Endothelial cell of umbilical vein (primary cell): ENCODE measurements at regions not wholly inside any gene's neighbourhood (a gene's known extent, or its start where the extent isn't known, plus 50 kb on each side); places are given as distances from the start of the nearest gene placed in this dataset.

Experiments
- BruUV-seq: library from RNA; stranded (reverse); fragments of 400-500 nt; replicated peaks from 2 replicates; lab custom pipeline; 2021; lab: Mats Ljungman, UMichigan
- CTCF ChIA-PET: fragments of 300-600, 350-600 bp; sonication (Branson Sonifier 250); formaldehyde crosslinking; loops from one replicate; lab custom pipeline; 2021; ENCODE audit warnings: antibody characterized with exemption, inconsistent platforms; lab: Charles Lee
- POLR2A ChIA-PET: fragments of 300-600, 350-600 bp; sonication (Branson Sonifier 250); formaldehyde crosslinking; loops from one replicate; lab custom pipeline; 2021; ENCODE audit warnings: antibody characterized with exemption, inconsistent platforms; lab: Charles Lee
- DNase-seq: peaks from one replicate; pipeline ENCODE4 v3.0.0-alpha.2; 2011; ENCODE audit warnings: low read depth, low spot score
- FAIRE-seq: peaks from 2 replicates; lab custom pipeline; 2011; peaks lifted over from hg19 to GRCh38; lab: Jason Lieb, UNC
- H2AFZ ChIP-seq: 2 replicates; pipeline ENCODE4 v1.6.0; 2012; ENCODE audit warnings: low read depth, low read length, control low read depth, inconsistent platforms
- H3K27ac ChIP-seq: 2 replicates; pipeline ENCODE4 v1.5.1; 2011; ENCODE audit warnings: low read depth, mild to moderate bottlenecking, control low read depth, low read length, moderate library complexity; ENCODE audit not compliant: insufficient read depth
- H3K27me3 ChIP-seq, 2 experiments: 2 replicates each; pipeline versions ENCODE4 v1.6.0 to v1.6.1; 2011; ENCODE audit warnings: low read length in 2 of 2, mixed read lengths in 1 of 2; ENCODE audit not compliant: control insufficient read depth in 2 of 2, insufficient read depth in 2 of 2
- H3K36me3 ChIP-seq, 2 experiments: 2 replicates in 1 of 2; 3 replicates in 1 of 2; pipeline ENCODE4 v1.5.1; 2011; ENCODE audit warnings: low read length in 2 of 2, mild to moderate bottlenecking in 1 of 2, moderate library complexity in 1 of 2; ENCODE audit not compliant: control insufficient read depth in 2 of 2, insufficient read depth in 2 of 2; ENCODE audit errors: extremely low read depth in 1 of 2
- H3K4me1 ChIP-seq: 3 replicates; pipeline ENCODE4 v1.5.1; 2011; ENCODE audit warnings: mild to moderate bottlenecking, low read length; ENCODE audit not compliant: control insufficient read depth, insufficient read depth; ENCODE audit errors: extremely low read depth
- H3K4me2 ChIP-seq: 2 replicates; pipeline ENCODE4 v1.6.1; 2011; ENCODE audit warnings: low read length, control low read depth, mixed read lengths; ENCODE audit not compliant: insufficient read depth
- H3K4me3 ChIP-seq, 3 experiments: fragments of 200-600 bp in 1 of 3; sonication (generic), shearing (Covaris generic) in 1 of 3; replicated peaks in 1 of 3; 2 replicates each; pipeline ENCODE4 v1.5.1; 2011 to 2016; ENCODE audit warnings: control low read depth in 3 of 3, low read length in 3 of 3, mild to moderate bottlenecking in 2 of 3, inconsistent platforms in 1 of 3, low read depth in 1 of 3, moderate library complexity in 1 of 3; ENCODE audit not compliant: insufficient read depth in 1 of 3
- H3K79me2 ChIP-seq: 2 replicates; pipeline ENCODE4 v1.6.0; 2012; ENCODE audit warnings: low read length, inconsistent platforms; ENCODE audit not compliant: control insufficient read depth, insufficient read depth
- H3K9ac ChIP-seq: replicated peaks from 2 replicates; pipeline ENCODE3; 2011; ENCODE audit warnings: low read length, control low read depth; ENCODE audit not compliant: insufficient read depth; ENCODE audit errors: extremely low read depth
- H3K9me1 ChIP-seq: replicated peaks from 3 replicates; pipeline ENCODE4 v1.6.0; 2011; ENCODE audit warnings: mild to moderate bottlenecking, low read length; ENCODE audit not compliant: control insufficient read depth, insufficient read depth; ENCODE audit errors: extremely low read depth
- H3K9me3 ChIP-seq: replicated peaks from 2 replicates; pipeline ENCODE4 v1.5.1; 2012; ENCODE audit warnings: low read length, inconsistent platforms; ENCODE audit not compliant: control insufficient read depth, insufficient read depth
- H4K20me1 ChIP-seq: replicated peaks from 2 replicates; pipeline ENCODE3; 2011; ENCODE audit warnings: mild to moderate bottlenecking, low read length; ENCODE audit not compliant: control insufficient read depth, insufficient read depth; ENCODE audit errors: extremely low read depth
- CTCF ChIP-seq, 2 donors: IDR thresholded peaks; 1 replicate in 1 of 2; 2 replicates in 1 of 2; pipeline ENCODE4 v1.5.1; 2011; ENCODE audit warnings: low read length in 2 of 2, mild to moderate bottlenecking in 2 of 2, moderate library complexity in 2 of 2, control low read depth in 1 of 2, inconsistent platforms in 1 of 2, low read depth in 1 of 2; ENCODE audit not compliant: insufficient read depth in 1 of 2; ENCODE audit errors: extremely low read depth in 1 of 2
- EZH2 ChIP-seq: IDR thresholded peaks from 2 replicates; pipeline ENCODE4 v1.6.1; 2012; ENCODE audit warnings: borderline replicate concordance, low read depth, mild to moderate bottlenecking, moderate library complexity, low read length, inconsistent platforms; ENCODE audit not compliant: severe bottlenecking
- FOS ChIP-seq: IDR thresholded peaks from 2 replicates; pipeline ENCODE4 v1.6.1; 2011; ENCODE audit warnings: mild to moderate bottlenecking, low read length, moderate library complexity, borderline replicate concordance; ENCODE audit not compliant: insufficient read depth
- GATA2 ChIP-seq: IDR thresholded peaks from 2 replicates; pipeline ENCODE4 v1.7.0; 2011; ENCODE audit warnings: low read depth, mild to moderate bottlenecking, moderate library complexity, mixed read lengths, low read length; ENCODE audit not compliant: insufficient read length, insufficient read depth
- JUN ChIP-seq: IDR thresholded peaks from 2 replicates; pipeline ENCODE4 v1.6.1; 2011; ENCODE audit warnings: borderline replicate concordance, low read depth; ENCODE audit not compliant: insufficient read length, insufficient read depth
- MYC ChIP-seq: IDR thresholded peaks from one replicate; pipeline ENCODE4 v1.6.1; 2011; ENCODE audit warnings: mild to moderate bottlenecking, low read depth, low read length
- POLR2A ChIP-seq: IDR thresholded peaks from 2 replicates; pipeline ENCODE4 v1.6.1; 2012; ENCODE audit warnings: low read depth, mild to moderate bottlenecking, control low read depth, low read length
- POLR2AphosphoS5 ChIP-seq: IDR thresholded peaks from 2 replicates; pipeline ENCODE4 v1.6.1; 2012; ENCODE audit warnings: low read depth, mild to moderate bottlenecking, control low read depth, low read length, moderate library complexity; ENCODE audit not compliant: insufficient read depth
- dilution Hi-C: fragments of 300-500 bp; cut with MboI; formaldehyde crosslinking; loops from one replicate; pipeline ENCODE4 v1.15.0; 2019; ENCODE audit warnings: low sequenced_read_pairs; ENCODE audit not compliant: extremely low pct_ligation_motif_present
- intact Hi-C: fragments of 100-400 bp; cut with micrococcal nuclease; formaldehyde crosslinking; loops from one replicate; pipeline ENCODE4 v1.10.0; 2022
- TF ChIP-seq, protein P1 (sequence below): IDR thresholded peaks from 2 replicates; pipeline ENCODE4 v1.6.1; 2011; ENCODE audit not compliant: insufficient read depth, insufficient read length

DNA sequence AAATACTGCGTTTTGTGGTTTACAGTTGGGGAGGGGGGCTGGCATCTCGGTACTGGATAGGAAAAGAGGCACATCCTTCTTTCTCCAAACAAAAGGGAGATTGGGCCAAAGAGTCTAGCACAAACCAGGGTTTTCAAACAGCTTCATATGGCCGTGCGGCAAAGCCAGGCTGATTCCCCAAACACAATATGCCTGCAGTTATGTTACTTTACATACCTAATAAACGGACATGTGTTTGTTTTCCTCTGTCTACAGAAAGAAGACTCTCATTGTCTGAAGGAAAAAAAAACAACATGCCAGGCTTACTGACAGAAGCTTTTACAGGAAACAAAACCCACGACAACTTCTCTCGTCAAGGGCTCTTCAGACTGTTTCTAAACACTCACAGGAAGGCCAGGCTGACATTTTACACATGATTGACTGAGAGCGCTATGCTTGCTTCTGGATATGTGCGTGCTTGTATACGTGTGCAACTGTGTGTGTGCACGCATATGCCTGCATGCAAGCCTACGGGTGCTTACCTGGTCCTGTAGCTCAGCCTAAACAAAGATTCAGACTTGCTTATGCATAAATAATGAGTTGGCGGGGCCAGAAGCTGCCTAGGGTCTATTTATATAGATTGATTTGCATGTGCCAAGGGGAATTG is 461.0 kb upstream of the C16orf82 start:
- FAIRE-seq (no peak), DNase-seq (no peak)
- Histone ChIP-seq H2AFZ (no peak overlapping the region), H3K27ac (no peak overlapping the region), H3K27me3 (no peaks in the 10 kb centered on the region), H3K4me3 (no peak overlapping the region), H3K4me2 (no peak overlapping the region), H3K36me3 (no peaks in the 10 kb centered on the region), H3K9me1 (no peaks in the 10 kb centered on the region), H4K20me1 (no peaks in the 10 kb centered on the region), H3K79me2 (no peaks in the 10 kb centered on the region), H3K9ac (no peak overlapping the region), H3K4me1 (no peaks in the 10 kb centered on the region), H3K9me3 (peaks cover 4% of the 10 kb centered on the region)
- dilution Hi-C loops (no loop called here), intact Hi-C loops (no loop called here)
- ChIA-PET POLR2A (no interaction called here), CTCF (no interaction called here)
- TF ChIP-seq JUN (no peak), CTCF (IDR thresholded peaks at IDR 0.05; ENCODE audit: extremely low read depth in 1 of 2, insufficient read depth in 1 of 2, low read depth in 1 of 2, low read length in 2 of 2) (no peak), FOS (no peak), GATA2 (no peak), POLR2AphosphoS5 (no peak), POLR2A (no peak), MYC (no peak), EZH2 (no peak)
- TF ChIP-seq, protein P1, sequence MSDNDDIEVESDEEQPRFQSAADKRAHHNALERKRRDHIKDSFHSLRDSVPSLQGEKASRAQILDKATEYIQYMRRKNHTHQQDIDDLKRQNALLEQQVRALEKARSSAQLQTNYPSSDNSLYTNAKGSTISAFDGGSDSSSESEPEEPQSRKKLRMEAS = no peak
- BruUV-seq = no TSS peak
